H1 (cell line): ENCODE measurements at regions not wholly inside any gene's neighbourhood (a gene's known extent, or its start where the extent isn't known, plus 50 kb on each side); places are given as distances from the start of the nearest gene placed in this dataset.

Experiments used
- CTCF ChIA-PET: fragments of 300-600 bp; sonication (Branson Sonifier 250); formaldehyde crosslinking; loops from one replicate; lab custom pipeline; 2021; ENCODE audit not compliant: partially characterized antibody; lab: Charles Lee
- POLR2A ChIA-PET: fragments of 300-600 bp; sonication (Branson Sonifier 250); formaldehyde crosslinking; loops from one replicate; lab custom pipeline; 2021; ENCODE audit warnings: inconsistent platforms; ENCODE audit not compliant: partially characterized antibody; lab: Charles Lee
- DNase-seq, 2 experiments: peaks; one replicate each; pipeline versions ENCODE4 v3.0.0 to v3.0.0-alpha.2; 2010 to 2022; ENCODE audit warnings: low spot score in 2 of 2, low read depth in 1 of 2, mixed read lengths in 1 of 2
- FAIRE-seq: peaks from 2 replicates; lab custom pipeline; 2011; peaks lifted over from hg19 to GRCh38; lab: Jason Lieb, UNC
- H2AFZ ChIP-seq: 2 replicates; pipeline ENCODE4 v1.8.1; 2012; ENCODE audit warnings: low read length, inconsistent platforms
- H2AK5ac ChIP-seq: 2 replicates; pipeline ENCODE4 v1.6.1; 2013; ENCODE audit warnings: low read depth, low read length
- H2BK120ac ChIP-seq: replicated peaks from 2 replicates; pipeline ENCODE3; 2013; ENCODE audit warnings: low read depth, low read length, inconsistent platforms
- H2BK12ac ChIP-seq: 2 replicates; pipeline ENCODE4 v1.6.1; 2013; ENCODE audit warnings: low read depth, low read length
- H2BK15ac ChIP-seq: 2 replicates; pipeline ENCODE4 v1.6.1; 2013; ENCODE audit warnings: low read length
- H2BK20ac ChIP-seq: 2 replicates; pipeline ENCODE4 v1.6.1; 2013; ENCODE audit warnings: low read length
- H2BK5ac ChIP-seq: 2 replicates; pipeline ENCODE4 v1.6.1; 2013; ENCODE audit warnings: low read depth, low read length
- H3K14ac ChIP-seq: 2 replicates; pipeline ENCODE4 v1.6.1; 2013; ENCODE audit warnings: inconsistent platforms; ENCODE audit not compliant: insufficient read length
- H3K18ac ChIP-seq: 2 replicates; pipeline ENCODE4 v1.6.1; 2013; ENCODE audit warnings: low read length; ENCODE audit errors: extremely low read depth
- H3K23ac ChIP-seq: 2 replicates; pipeline ENCODE4 v1.6.1; 2013; ENCODE audit warnings: inconsistent platforms; ENCODE audit not compliant: insufficient read length
- H3K23me2 ChIP-seq: 2 replicates; pipeline ENCODE4 v1.6.1; 2013; ENCODE audit warnings: low read depth, low read length
- H3K27ac ChIP-seq: 2 replicates; pipeline ENCODE4 v1.6.1; 2011; ENCODE audit warnings: low read depth, low read length, inconsistent platforms
- H3K27me3 ChIP-seq, 4 experiments: replicated peaks in 1 of 4; 1 replicate in 1 of 4; 2 replicates in 3 of 4; pipeline versions ENCODE4 v1.6.1 to v1.8.1; 2011 to 2013; ENCODE audit warnings: low read length in 3 of 4, mild to moderate bottlenecking in 3 of 4, inconsistent platforms in 2 of 4, mixed read lengths in 2 of 4, moderate library complexity in 1 of 4; ENCODE audit not compliant: control insufficient read depth in 3 of 4, insufficient read depth in 3 of 4; ENCODE audit errors: extremely low read depth in 1 of 4
- H3K36me3 ChIP-seq, 4 experiments: 2 replicates each; pipeline versions ENCODE4 v1.6.1 to v1.8.1; 2011 to 2013; ENCODE audit warnings: mild to moderate bottlenecking in 4 of 4, low read length in 3 of 4, moderate library complexity in 2 of 4, control low read depth in 1 of 4, inconsistent platforms in 1 of 4; ENCODE audit not compliant: insufficient read depth in 4 of 4, control insufficient read depth in 2 of 4
- H3K4ac ChIP-seq: replicated peaks from 2 replicates; pipeline ENCODE3; 2013; ENCODE audit warnings: low read length, low read depth, mixed read lengths, inconsistent platforms; ENCODE audit not compliant: insufficient read length
- H3K4me1 ChIP-seq, 4 experiments: replicated peaks in 1 of 4; 1 replicate in 1 of 4; 2 replicates in 3 of 4; pipeline versions ENCODE4 v1.6.1 to v1.8.1; 2011 to 2013; ENCODE audit warnings: low read length in 3 of 4, inconsistent platforms in 2 of 4, mixed read lengths in 1 of 4; ENCODE audit not compliant: insufficient read depth in 4 of 4, control insufficient read depth in 3 of 4
- H3K4me2 ChIP-seq, 2 experiments: 2 replicates each; pipeline versions ENCODE4 v1.6.1 to v1.8.1; 2011 to 2013; ENCODE audit warnings: low read depth in 2 of 2, low read length in 2 of 2, control low read depth in 1 of 2, inconsistent platforms in 1 of 2, mild to moderate bottlenecking in 1 of 2; ENCODE audit not compliant: insufficient read depth in 1 of 2
- H3K4me3 ChIP-seq, 4 experiments: fragments of 200-600, 300-600 bp in 1 of 4; sonication (generic), shearing (Covaris generic), sonication (Bioruptor Twin) in 1 of 4; 2 replicates each; pipeline versions ENCODE4 v1.5.1 to v1.8.1; 2011 to 2016; ENCODE audit warnings: low read length in 4 of 4, low read depth in 3 of 4, control low read depth in 2 of 4, inconsistent platforms in 2 of 4, mild to moderate bottlenecking in 2 of 4, mixed read lengths in 1 of 4, moderate library complexity in 1 of 4; ENCODE audit not compliant: insufficient read depth in 2 of 4; ENCODE audit errors: extremely low read depth in 1 of 4
- H3K56ac ChIP-seq: replicated peaks from 2 replicates; pipeline ENCODE3; 2013; ENCODE audit warnings: low read depth, mild to moderate bottlenecking, mixed read lengths, low read length, inconsistent platforms; ENCODE audit not compliant: insufficient read length
- H3K79me1 ChIP-seq: 2 replicates; pipeline ENCODE4 v1.6.1; 2013; ENCODE audit warnings: low read depth, low read length, control low read depth
- H3K79me2 ChIP-seq, 2 experiments: 2 replicates each; pipeline versions ENCODE4 v1.6.1 to v1.8.1; 2012 to 2013; ENCODE audit warnings: low read length in 2 of 2, mild to moderate bottlenecking in 2 of 2, inconsistent platforms in 1 of 2; ENCODE audit not compliant: insufficient read depth in 2 of 2, control insufficient read depth in 1 of 2
- H3K9ac ChIP-seq, 4 experiments: replicated peaks in 1 of 4; 1 replicate in 1 of 4; 2 replicates in 3 of 4; pipeline versions ENCODE4 v1.6.1 to v1.8.1; 2011 to 2013; ENCODE audit warnings: low read depth in 3 of 4, low read length in 3 of 4, control low read depth in 2 of 4, mild to moderate bottlenecking in 2 of 4, moderate library complexity in 2 of 4, inconsistent platforms in 1 of 4; ENCODE audit errors: extremely low read depth in 1 of 4
- H3K9me3 ChIP-seq, 2 experiments: 2 replicates each; pipeline versions ENCODE4 v1.6.1 to v1.8.1; 2012 to 2013; ENCODE audit warnings: mild to moderate bottlenecking in 2 of 2, moderate library complexity in 2 of 2, control low read depth in 1 of 2, inconsistent platforms in 1 of 2, low read depth in 1 of 2, low read length in 1 of 2, mixed read lengths in 1 of 2; ENCODE audit not compliant: insufficient read depth in 2 of 2
- H4K20me1 ChIP-seq, 2 experiments: replicated peaks in 1 of 2; 2 replicates each; pipeline versions ENCODE3 to v1.8.1; 2011 to 2013; ENCODE audit warnings: inconsistent platforms in 2 of 2, low read length in 2 of 2, mild to moderate bottlenecking in 1 of 2; ENCODE audit not compliant: insufficient read depth in 2 of 2, control insufficient read depth in 1 of 2
- H4K5ac ChIP-seq: 2 replicates; pipeline ENCODE4 v1.6.1; 2013; ENCODE audit warnings: low read length, low read depth, mixed read lengths, inconsistent platforms; ENCODE audit not compliant: insufficient read length
- H4K8ac ChIP-seq: 2 replicates; pipeline ENCODE4 v1.8.0; 2013; ENCODE audit warnings: mild to moderate bottlenecking, moderate library complexity, low read length, inconsistent platforms; ENCODE audit not compliant: insufficient read depth; ENCODE audit errors: extremely low read depth
- H4K91ac ChIP-seq: replicated peaks from 2 replicates; pipeline ENCODE3; 2013; ENCODE audit warnings: low read length, mixed read lengths, inconsistent platforms; ENCODE audit not compliant: insufficient read length
- GABPA ChIP-seq: IDR thresholded peaks from 2 replicates; pipeline ENCODE4 v1.6.1; 2011; ENCODE audit warnings: mild to moderate bottlenecking, low read length, moderate library complexity, borderline replicate concordance; ENCODE audit not compliant: insufficient read depth
- WGBS, 2 experiments: shearing (Covaris generic) in 1 of 2; methylation state at CpG; one replicate each; pipeline versions ENCODE4 v1.1.6 to v1.1.7; 2013 to 2015; ENCODE audit warnings: low lambda C conversion rate in 2 of 2, mixed read lengths in 2 of 2, inconsistent platforms in 1 of 2, low coverage in 1 of 2, missing lambda C conversion rate in 1 of 2; ENCODE audit not compliant: insufficient replicate concordance in 2 of 2, insufficient coverage in 1 of 2, insufficient read length in 1 of 2; ENCODE audit errors: extremely low coverage in 1 of 2, missing lambda C conversion rate in 1 of 2; 5-methylcytosine and 5-hydroxymethylcytosine counted together
- TF ChIP-seq, protein P1 (sequence below): IDR thresholded peaks from 2 replicates; pipeline ENCODE4 v1.6.1; 2011; ENCODE audit warnings: low read depth, mild to moderate bottlenecking, low read length; ENCODE audit not compliant: insufficient read depth

DNA sequence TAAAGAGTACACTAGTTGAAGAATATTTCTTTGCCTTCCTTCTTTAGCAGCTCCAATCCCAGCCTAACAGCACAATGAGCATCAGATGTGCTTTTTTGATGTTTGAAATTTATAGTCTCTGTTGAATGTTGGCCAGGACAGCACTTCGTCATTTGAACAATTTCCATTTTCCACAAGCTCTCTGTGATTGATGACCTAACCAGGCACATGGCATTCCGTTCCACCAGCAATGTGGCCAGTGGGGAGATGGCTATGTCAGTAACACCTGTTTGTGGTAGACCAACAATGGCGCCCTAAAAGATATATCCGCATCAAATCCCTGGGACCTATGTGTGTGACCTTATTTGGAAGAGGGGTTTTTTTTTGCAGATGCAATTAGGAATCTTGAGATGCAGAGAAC, 66.8 kb downstream of the PALM2AKAP2 start:
- Histone ChIP-seq H2AK5ac (no peak overlapping the region), H3K56ac (no peak overlapping the region), H4K20me1 (peaks cover 0 to 5% of the 10 kb centered on the region in 2 experiments), H3K79me1 (no peaks in the 10 kb centered on the region), H3K79me2 (no peaks in the 10 kb centered on the region), H3K27ac (no peak overlapping the region), H2BK20ac (no peak overlapping the region), H3K9ac (no peak overlapping the region), H2BK15ac (no peak overlapping the region), H2BK120ac (no peak overlapping the region), H2BK12ac (no peak overlapping the region), H3K23ac (no peak overlapping the region), H4K5ac (no peak overlapping the region), H3K36me3 (no peaks in the 10 kb centered on the region), H3K4me1 (peaks cover 0 to 3% (median 1%) of the 10 kb centered on the region in 4 experiments; a peak in 3 of 7 replicates), H3K4ac (no peak overlapping the region), H2BK5ac (no peak overlapping the region), H3K27me3 (no peaks in the 10 kb centered on the region), H4K8ac (no peak overlapping the region), H3K4me2 (no peak overlapping the region), H2AFZ (no peak overlapping the region), H3K23me2 (no peaks in the 10 kb centered on the region), H3K14ac (no peak overlapping the region), H3K9me3 (no peaks in the 10 kb centered on the region), H4K91ac (no peak overlapping the region), H3K18ac (no peak overlapping the region), H3K4me3 (no peak overlapping the region)
- ChIA-PET CTCF (interaction anchor here (0.7 to 1.4 kb wide), 3 partner anchors 13 to 91 kb away, joined by 3 to 6 read pairs (median 5); no protein-coding TSS in a partner anchor), POLR2A (no interaction called here)
- TF ChIP-seq, protein P1, sequence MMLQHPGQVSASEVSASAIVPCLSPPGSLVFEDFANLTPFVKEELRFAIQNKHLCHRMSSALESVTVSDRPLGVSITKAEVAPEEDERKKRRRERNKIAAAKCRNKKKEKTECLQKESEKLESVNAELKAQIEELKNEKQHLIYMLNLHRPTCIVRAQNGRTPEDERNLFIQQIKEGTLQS, result no peak
- no peak for TF ChIP-seq GABPA
- no peak for FAIRE-seq
- no peak for DNase-seq
- 89% methylated on average over 4 of the region's 4 CpGs; no CpG with 5 or more reads in 1 of the 2 experiments for WGBS, 2 experiments
